Adrenal gland (tissue), 5 donors: ENCODE measurements at regions not wholly inside any gene's neighbourhood (a gene's known extent, or its start where the extent isn't known, plus 50 kb on each side); places are given as distances from the start of the nearest gene placed in this dataset.

Source experiments
- POLR2A ChIP-seq, 2 donors: fragments of 450-650 bp; IDR thresholded peaks; one replicate each; pipeline ENCODE4 v1.6.1; 2017; ENCODE audit warnings: antibody characterized with exemption in 2 of 2, mild to moderate bottlenecking in 2 of 2, moderate library complexity in 1 of 2
- TF ChIP-seq, protein P1 (sequence below), 6 experiments: fragments of 450-650 bp in 4 of 6; fragments of 200-600 bp in 2 of 6; sonication (generic) in 1 of 6; IDR thresholded peaks; 1 replicate in 5 of 6; 2 replicates in 1 of 6; pipeline versions ENCODE4 v1.5.1 to v1.8.0; 2016 to 2021; ENCODE audit warnings: antibody characterized with exemption in 6 of 6, mild to moderate bottlenecking in 2 of 6, moderate library complexity in 1 of 6
- donor health status: DM: no; HTN: no; CAD: no.

GRCh38 chr5:14008819-14009311 lies 64.4 kb upstream of the DNAH5 start:
- TF ChIP-seq, protein P1, sequence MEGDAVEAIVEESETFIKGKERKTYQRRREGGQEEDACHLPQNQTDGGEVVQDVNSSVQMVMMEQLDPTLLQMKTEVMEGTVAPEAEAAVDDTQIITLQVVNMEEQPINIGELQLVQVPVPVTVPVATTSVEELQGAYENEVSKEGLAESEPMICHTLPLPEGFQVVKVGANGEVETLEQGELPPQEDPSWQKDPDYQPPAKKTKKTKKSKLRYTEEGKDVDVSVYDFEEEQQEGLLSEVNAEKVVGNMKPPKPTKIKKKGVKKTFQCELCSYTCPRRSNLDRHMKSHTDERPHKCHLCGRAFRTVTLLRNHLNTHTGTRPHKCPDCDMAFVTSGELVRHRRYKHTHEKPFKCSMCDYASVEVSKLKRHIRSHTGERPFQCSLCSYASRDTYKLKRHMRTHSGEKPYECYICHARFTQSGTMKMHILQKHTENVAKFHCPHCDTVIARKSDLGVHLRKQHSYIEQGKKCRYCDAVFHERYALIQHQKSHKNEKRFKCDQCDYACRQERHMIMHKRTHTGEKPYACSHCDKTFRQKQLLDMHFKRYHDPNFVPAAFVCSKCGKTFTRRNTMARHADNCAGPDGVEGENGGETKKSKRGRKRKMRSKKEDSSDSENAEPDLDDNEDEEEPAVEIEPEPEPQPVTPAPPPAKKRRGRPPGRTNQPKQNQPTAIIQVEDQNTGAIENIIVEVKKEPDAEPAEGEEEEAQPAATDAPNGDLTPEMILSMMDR (IDR thresholded peaks at IDR 0.05): no peak
- no peak for TF ChIP-seq POLR2A (IDR thresholded peaks at IDR 0.05)
